ENCODE measurements at regions not wholly inside any gene's neighbourhood (a gene's known extent, or its start where the extent isn't known, plus 50 kb on each side); places are given as distances from the start of the nearest gene placed in this dataset.

DNA sequence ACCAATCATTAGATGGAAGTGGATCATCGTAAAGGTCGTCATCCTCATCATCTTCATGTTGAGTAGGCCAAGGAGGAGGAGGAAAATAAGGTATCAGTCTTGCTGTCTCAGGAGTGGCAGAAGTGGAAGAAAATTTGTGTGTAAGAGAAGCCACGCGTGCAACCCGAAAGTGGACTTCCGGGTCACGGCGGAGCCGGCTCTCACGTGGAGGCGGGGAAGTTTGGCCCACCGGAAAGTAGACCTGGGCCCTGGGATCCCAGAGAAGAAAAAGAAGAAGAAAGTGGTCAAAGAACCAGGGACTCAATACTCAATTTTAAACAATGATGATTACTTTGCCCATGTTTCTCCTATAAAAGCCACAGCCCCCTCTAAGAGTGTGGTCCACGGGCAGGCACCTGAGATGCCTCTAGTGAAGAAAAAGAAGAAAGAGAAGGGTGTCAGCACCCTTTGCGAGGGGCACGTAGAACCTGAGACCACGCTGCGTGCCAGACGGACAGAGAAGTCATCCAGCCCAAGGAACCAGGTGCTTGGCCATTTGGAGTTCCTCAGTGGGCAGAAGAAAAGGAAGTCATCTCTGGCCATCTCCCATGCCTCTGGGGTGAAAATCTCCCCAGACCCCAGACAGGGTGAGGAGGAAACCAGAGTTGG is 365.8 kb downstream of the BCAT1 start:
- Histone ChIP-seq H3K4me1 (ENCODE audit: control insufficient read depth in 1 of 2, insufficient read depth in 2 of 2, low read length in 2 of 2) (no peaks in the 10 kb centered on the region), H4K20me1 (ENCODE audit: insufficient read depth) (no peaks in the 10 kb centered on the region), H3K4me3 (replicated peaks in 1 of 2; ENCODE audit: low read depth in 1 of 2, low read length in 2 of 2) (no peak overlapping the region), H3K36me3 (ENCODE audit: control insufficient read depth in 1 of 2, insufficient read depth in 2 of 2, low read length in 2 of 2) (no peaks in the 10 kb centered on the region), H2AFZ (ENCODE audit: low read depth, low read length, poor library complexity, severe bottlenecking) (no peak overlapping the region), H3K4me2 (ENCODE audit: low read length) (no peak overlapping the region), H3K27ac (ENCODE audit: low read depth, low read length) (no peak overlapping the region), H3K9me2 (ENCODE audit: insufficient read depth) (no peaks in the 10 kb centered on the region), H3K79me2 (ENCODE audit: insufficient read depth, low read length) (no peaks in the 10 kb centered on the region), H3K27me3 (ENCODE audit: insufficient read depth, low read length) (no peaks in the 10 kb centered on the region), H3K9ac (ENCODE audit: low read length) (no peak overlapping the region), H3K9me3 (ENCODE audit: control insufficient read depth in 1 of 2, insufficient read depth in 1 of 2, low read depth in 1 of 2, low read length in 2 of 2) (peaks cover 0 to 13% of the 10 kb centered on the region in 2 experiments; a peak in 2 of 4 replicates)
- DNase-seq (ENCODE audit: low read depth, low spot score) (no peak), ATAC-seq (no peak)
- POLR2A ChIA-PET, result no interaction called here
- CTCF ChIA-PET, result no interaction called here
- BruUV-seq (replicated peaks), result no TSS peak
- intact Hi-C loops (cut with micrococcal nuclease), result no loop called here
- TF ChIP-seq ZFX (IDR thresholded peaks at IDR 0.05), result no peak
- TF ChIP-seq ELF1 (IDR thresholded peaks at IDR 0.05; ENCODE audit: borderline replicate concordance, low read depth), result no peak
- TF ChIP-seq, protein P1, sequence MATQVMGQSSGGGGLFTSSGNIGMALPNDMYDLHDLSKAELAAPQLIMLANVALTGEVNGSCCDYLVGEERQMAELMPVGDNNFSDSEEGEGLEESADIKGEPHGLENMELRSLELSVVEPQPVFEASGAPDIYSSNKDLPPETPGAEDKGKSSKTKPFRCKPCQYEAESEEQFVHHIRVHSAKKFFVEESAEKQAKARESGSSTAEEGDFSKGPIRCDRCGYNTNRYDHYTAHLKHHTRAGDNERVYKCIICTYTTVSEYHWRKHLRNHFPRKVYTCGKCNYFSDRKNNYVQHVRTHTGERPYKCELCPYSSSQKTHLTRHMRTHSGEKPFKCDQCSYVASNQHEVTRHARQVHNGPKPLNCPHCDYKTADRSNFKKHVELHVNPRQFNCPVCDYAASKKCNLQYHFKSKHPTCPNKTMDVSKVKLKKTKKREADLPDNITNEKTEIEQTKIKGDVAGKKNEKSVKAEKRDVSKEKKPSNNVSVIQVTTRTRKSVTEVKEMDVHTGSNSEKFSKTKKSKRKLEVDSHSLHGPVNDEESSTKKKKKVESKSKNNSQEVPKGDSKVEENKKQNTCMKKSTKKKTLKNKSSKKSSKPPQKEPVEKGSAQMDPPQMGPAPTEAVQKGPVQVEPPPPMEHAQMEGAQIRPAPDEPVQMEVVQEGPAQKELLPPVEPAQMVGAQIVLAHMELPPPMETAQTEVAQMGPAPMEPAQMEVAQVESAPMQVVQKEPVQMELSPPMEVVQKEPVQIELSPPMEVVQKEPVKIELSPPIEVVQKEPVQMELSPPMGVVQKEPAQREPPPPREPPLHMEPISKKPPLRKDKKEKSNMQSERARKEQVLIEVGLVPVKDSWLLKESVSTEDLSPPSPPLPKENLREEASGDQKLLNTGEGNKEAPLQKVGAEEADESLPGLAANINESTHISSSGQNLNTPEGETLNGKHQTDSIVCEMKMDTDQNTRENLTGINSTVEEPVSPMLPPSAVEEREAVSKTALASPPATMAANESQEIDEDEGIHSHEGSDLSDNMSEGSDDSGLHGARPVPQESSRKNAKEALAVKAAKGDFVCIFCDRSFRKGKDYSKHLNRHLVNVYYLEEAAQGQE (IDR thresholded peaks at IDR 0.05; ENCODE audit: low read depth), result no peak
- no peak for TF ChIP-seq EZH2 (IDR thresholded peaks at IDR 0.05)
- no peak for TF ChIP-seq JUND (IDR thresholded peaks at IDR 0.05)
- TF ChIP-seq SRF (IDR thresholded peaks at IDR 0.05; ENCODE audit: low read depth), result no peak
- no peak for TF ChIP-seq POLR2A (IDR thresholded peaks at IDR 0.05; ENCODE audit: borderline replicate concordance, extremely low read depth, insufficient read depth, insufficient read length)
- TF ChIP-seq CBX3 (IDR thresholded peaks at IDR 0.05; ENCODE audit: low read depth), result no peak
- TF ChIP-seq POLR2AphosphoS5 (IDR thresholded peaks at IDR 0.05; ENCODE audit: low read depth, low read length), result no peak
- no peak for TF ChIP-seq YY1 (IDR thresholded peaks at IDR 0.05; ENCODE audit: extremely low read depth, insufficient replicate concordance, low read depth, low read length)
- no peak for TF ChIP-seq MAX (IDR thresholded peaks at IDR 0.05)
- TF ChIP-seq RAD21 (IDR thresholded peaks at IDR 0.05; ENCODE audit: low read depth), result no peak
- RAD21 ChIA-PET (ENCODE audit: low non-redundant PET in 1 of 2, low total read pairs in 2 of 2, uncharacterized antibody in 2 of 2, unreplicated experiment in 2 of 2), result no interaction called here

Measured in HCT116 (cell line).